ENCODE measurements at regions not wholly inside any gene's neighbourhood (a gene's known extent, or its start where the extent isn't known, plus 50 kb on each side); places are given as distances from the start of the nearest gene placed in this dataset.

DNA sequence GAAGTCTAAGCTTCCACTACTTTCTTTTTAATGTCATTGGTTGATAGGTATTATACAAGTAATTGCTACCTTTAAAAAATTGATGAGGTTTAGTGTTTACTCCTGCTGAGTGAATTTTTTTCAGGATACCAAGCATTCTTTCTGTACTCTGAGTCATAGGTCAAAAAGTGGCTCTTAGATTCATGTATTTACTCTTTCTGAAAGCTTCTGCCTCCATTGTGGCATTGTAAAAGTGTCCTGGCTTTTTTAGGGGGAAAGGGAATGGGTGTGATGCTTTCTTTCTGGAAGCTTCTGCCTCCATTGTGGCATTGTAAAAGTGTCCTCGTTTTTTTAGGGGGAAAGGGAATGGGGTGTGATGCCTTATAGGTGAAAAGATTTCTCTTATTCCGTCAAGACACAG lies 286.5 kb downstream of the LPIN1 start:
- H3K27ac ChIP-seq: no peak overlapping the region
- TF ChIP-seq, protein P1, sequence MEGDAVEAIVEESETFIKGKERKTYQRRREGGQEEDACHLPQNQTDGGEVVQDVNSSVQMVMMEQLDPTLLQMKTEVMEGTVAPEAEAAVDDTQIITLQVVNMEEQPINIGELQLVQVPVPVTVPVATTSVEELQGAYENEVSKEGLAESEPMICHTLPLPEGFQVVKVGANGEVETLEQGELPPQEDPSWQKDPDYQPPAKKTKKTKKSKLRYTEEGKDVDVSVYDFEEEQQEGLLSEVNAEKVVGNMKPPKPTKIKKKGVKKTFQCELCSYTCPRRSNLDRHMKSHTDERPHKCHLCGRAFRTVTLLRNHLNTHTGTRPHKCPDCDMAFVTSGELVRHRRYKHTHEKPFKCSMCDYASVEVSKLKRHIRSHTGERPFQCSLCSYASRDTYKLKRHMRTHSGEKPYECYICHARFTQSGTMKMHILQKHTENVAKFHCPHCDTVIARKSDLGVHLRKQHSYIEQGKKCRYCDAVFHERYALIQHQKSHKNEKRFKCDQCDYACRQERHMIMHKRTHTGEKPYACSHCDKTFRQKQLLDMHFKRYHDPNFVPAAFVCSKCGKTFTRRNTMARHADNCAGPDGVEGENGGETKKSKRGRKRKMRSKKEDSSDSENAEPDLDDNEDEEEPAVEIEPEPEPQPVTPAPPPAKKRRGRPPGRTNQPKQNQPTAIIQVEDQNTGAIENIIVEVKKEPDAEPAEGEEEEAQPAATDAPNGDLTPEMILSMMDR (conservative IDR thresholded peaks at IDR 0.05): no peak

DNA sequence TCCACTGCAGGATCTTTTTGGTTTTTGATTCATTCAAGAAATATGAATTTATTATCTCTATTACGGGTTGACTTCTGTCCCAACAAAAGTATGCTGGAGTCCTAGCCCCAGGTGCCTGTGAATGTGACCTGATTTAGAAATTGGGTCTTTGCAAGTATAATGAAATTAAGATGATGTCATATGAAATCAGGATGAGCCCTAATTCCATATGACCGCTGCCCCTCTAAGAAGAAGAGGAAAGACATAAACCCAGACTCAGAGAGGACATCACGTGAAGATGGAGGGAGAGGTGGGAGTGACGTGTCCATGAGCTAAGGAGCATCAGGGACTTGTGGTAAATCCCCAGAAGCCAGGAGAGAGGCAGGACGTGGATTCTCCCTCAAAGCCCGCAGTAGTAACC lies 287.1 kb downstream of the LPIN1 start:
- no peak overlapping the region for H3K27ac ChIP-seq
- TF ChIP-seq, protein P1 (conservative IDR thresholded peaks at IDR 0.05): no peak

DNA sequence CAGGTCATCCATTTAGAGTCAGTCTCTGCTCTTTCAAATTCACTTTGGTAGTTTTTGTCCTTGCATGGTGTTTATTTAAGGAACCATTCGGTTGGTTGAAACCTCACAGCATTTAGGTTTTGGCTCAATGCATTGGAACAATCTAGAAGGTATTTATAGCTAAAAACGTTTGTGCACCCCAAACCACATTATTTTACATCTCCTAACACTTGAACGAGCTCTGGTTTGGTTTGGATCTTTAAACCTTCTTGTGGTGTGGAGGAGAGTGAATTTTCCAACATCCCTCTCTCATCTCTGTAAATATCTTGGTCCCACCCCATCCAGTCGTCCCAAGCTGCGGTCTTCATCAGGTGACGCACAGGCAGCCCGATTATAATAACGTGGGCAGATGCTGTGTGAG lies 287.9 kb downstream of the LPIN1 start:
- H3K27ac ChIP-seq: no peak overlapping the region
- TF ChIP-seq, protein P1 (conservative IDR thresholded peaks at IDR 0.05): no peak

DNA sequence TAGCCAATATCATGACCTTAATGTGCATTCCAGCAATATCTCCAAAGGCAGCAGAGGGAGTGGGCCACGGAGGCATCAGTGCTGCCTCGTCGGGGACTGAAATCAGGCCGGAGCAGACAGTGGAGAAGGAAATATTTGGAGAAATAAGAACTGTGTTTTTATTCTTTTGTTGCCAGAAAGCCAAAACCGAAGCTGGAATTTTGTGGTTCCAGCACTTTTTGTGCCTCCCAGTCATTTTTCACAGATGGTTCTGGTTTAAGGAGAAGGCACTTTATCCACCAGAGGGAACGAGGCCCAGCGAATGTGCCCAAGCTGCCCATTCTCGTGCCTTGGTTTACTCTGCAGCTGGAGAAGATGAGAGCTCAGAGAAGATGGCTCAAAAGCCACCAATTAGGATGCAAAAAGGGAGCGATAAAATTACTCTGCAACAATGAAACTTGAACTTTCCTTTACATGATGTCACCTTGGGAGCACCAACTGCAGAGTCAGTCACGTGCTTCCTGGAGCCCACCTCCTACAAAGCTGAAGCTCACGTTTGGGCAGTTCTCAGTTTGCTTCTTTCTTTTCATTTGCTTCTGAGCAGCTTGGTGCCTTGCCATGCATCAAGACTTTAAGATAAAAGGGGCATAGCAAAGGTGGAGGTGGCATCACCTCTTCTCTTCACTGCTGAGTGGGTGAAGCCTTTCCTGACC lies 288.7 kb downstream of the LPIN1 start:
- no peak overlapping the region for H3K27ac ChIP-seq
- TF ChIP-seq, protein P1 (conservative IDR thresholded peaks at IDR 0.05): no peak

DNA sequence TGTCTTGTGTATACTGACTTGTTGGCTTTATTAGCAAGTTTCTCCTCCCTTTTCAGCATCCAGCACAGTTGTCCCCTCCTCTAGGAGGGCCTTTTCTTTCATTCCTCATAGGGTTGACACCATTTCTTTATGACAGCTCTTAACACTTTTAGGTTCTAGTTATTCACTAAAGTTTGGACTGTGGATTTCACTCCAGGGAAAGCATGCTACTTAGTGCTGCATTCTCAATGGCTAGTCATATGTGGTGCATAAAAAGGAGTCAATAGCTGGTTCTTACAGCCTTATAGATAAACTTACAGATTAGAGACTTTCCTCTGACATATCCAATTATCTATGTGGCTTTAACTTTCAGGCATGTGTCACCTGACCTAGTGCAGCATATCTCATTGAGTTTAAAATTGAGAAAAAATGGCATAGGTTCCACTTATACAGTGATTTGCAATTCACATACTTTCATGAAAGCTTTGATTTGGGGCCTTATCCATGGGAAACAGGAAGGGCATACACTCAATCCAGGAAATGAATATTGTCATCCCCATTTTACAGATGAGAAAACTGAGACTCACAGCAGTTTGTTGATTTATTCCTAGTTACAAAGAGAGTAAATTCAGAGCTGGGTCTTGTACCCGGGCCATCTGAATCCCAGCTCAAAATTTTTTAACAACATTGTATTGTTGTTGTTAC lies 289.7 kb downstream of the LPIN1 start:
- H3K27ac ChIP-seq: no peak overlapping the region
- TF ChIP-seq, protein P1 (conservative IDR thresholded peaks at IDR 0.05): no peak

DNA sequence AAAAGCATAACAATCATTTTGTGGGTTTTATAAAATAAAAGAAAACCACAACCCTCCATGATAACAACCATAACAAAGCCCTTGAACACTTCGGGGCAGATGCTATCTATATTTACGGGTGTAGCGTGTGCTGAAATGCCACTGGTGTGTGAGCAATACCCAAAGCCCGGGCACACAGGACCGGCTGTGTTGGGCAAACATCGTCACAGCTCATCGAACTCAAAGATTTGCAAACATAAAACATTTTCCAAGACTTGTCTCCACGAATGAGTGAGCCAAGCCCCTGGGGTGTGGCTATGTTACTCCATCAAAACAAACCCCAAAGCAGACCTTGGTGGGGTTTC lies 290.2 kb downstream of the LPIN1 start:
- H3K27ac ChIP-seq: no peak overlapping the region
- TF ChIP-seq, protein P1 (conservative IDR thresholded peaks at IDR 0.05): no peak

DNA sequence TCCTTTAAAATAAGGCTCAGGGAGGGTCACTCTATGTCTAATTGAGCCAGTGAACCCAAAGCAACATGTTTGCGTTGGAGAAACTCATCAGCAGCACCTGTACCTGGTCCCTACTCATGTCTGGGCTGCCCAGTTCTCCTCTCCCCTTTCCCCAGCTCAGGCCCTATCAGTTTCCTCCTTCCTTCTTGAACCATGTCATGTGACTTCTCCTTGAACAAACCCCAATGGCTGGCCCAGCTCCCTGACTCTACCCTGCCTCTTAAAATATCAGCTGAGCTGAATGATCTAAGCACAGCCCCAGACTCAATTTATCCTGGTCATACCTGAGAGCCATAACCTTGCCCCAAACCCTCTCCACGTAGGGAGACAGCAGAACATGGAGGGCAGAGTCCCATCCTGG lies 290.9 kb downstream of the LPIN1 start:
- H3K27ac ChIP-seq: no peak overlapping the region
- TF ChIP-seq, protein P1 (conservative IDR thresholded peaks at IDR 0.05): no peak
